Esophagus squamous epithelium (tissue), 4 donors: ENCODE measurements at regions not wholly inside any gene's neighbourhood (a gene's known extent, or its start where the extent isn't known, plus 50 kb on each side); places are given as distances from the start of the nearest gene placed in this dataset.

Experiments
- POLR2A ChIP-seq, 4 donors: fragments of 450-650 bp; IDR thresholded peaks; one replicate each; pipeline ENCODE4 v1.6.1; 2017; ENCODE audit warnings: antibody characterized with exemption in 4 of 4, mild to moderate bottlenecking in 4 of 4, moderate library complexity in 3 of 4
- TF ChIP-seq, protein P1 (sequence below), 6 experiments: fragments of 450-650 bp in 4 of 6; fragments of 200-600 bp in 2 of 6; sonication (generic) in 2 of 6; IDR thresholded peaks; one replicate each; pipeline ENCODE4 v1.5.1; 2016 to 2019; ENCODE audit warnings: antibody characterized with exemption in 6 of 6, mild to moderate bottlenecking in 4 of 6, moderate library complexity in 4 of 6

DNA sequence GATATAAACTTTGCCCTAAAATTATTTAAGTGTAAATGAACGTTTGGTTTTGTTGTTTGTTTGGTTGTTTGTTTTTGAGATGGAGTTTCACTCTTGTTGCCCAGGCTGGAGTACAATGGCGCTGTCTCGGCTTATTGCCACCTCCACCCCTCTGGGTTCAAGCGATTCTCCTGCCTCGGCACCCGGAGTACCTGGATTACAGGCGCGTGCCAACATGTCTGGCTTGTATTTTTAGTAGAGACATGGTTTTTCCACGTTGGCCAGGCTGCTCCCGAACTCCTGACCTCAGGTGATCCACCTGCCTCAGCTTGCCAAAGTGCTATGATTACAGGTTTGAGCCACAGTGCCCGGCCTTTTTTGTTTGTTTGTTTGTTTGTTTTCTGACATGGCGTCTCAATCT, 87.9 kb upstream of the CHD2 start:
- TF ChIP-seq, protein P1, sequence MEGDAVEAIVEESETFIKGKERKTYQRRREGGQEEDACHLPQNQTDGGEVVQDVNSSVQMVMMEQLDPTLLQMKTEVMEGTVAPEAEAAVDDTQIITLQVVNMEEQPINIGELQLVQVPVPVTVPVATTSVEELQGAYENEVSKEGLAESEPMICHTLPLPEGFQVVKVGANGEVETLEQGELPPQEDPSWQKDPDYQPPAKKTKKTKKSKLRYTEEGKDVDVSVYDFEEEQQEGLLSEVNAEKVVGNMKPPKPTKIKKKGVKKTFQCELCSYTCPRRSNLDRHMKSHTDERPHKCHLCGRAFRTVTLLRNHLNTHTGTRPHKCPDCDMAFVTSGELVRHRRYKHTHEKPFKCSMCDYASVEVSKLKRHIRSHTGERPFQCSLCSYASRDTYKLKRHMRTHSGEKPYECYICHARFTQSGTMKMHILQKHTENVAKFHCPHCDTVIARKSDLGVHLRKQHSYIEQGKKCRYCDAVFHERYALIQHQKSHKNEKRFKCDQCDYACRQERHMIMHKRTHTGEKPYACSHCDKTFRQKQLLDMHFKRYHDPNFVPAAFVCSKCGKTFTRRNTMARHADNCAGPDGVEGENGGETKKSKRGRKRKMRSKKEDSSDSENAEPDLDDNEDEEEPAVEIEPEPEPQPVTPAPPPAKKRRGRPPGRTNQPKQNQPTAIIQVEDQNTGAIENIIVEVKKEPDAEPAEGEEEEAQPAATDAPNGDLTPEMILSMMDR (IDR thresholded peaks at IDR 0.05) = no peak
- no peak for TF ChIP-seq POLR2A (IDR thresholded peaks at IDR 0.05)
